Hepatocyte (in vitro differentiated cells): ENCODE measurements at regions not wholly inside any gene's neighbourhood (a gene's known extent, or its start where the extent isn't known, plus 50 kb on each side); places are given as distances from the start of the nearest gene placed in this dataset.

Experiments used
- CTCF ChIP-seq: fragments of 200-600 bp; sonication (generic); IDR thresholded peaks from 2 replicates; pipeline ENCODE4 v1.5.1; 2016; ENCODE audit warnings: antibody characterized with exemption, mild to moderate bottlenecking; ENCODE audit not compliant: poor library complexity
- EZH2 ChIP-seq: fragments of 200-600 bp; sonication (generic); IDR thresholded peaks from 2 replicates; pipeline ENCODE4 v1.6.1; 2016; ENCODE audit warnings: antibody characterized with exemption, mild to moderate bottlenecking, borderline replicate concordance
- EZH2phosphoT487 ChIP-seq: fragments of 200-600 bp; sonication (generic); IDR thresholded peaks from one replicate; pipeline ENCODE4 v1.6.1; 2018; ENCODE audit warnings: antibody characterized with exemption, mild to moderate bottlenecking, low read depth, moderate library complexity; ENCODE audit not compliant: unreplicated experiment, severe bottlenecking

GRCh38 chr3:144818973-144819372, 847.4 kb downstream of the DIPK2A start:
- TF ChIP-seq CTCF (no peak), EZH2 (no peak), EZH2phosphoT487 (no peak)
